IMR-90 (cell line): ENCODE measurements at regions not wholly inside any gene's neighbourhood (a gene's known extent, or its start where the extent isn't known, plus 50 kb on each side); places are given as distances from the start of the nearest gene placed in this dataset.

Experiments
- BHLHE40 ChIP-seq: fragments of 150-350 bp; IDR thresholded peaks from 2 replicates; pipeline ENCODE4 v1.6.1; 2016; ENCODE audit warnings: mild to moderate bottlenecking, low read depth, low read length
- MAFK ChIP-seq: IDR thresholded peaks from 2 replicates; pipeline ENCODE4 v1.6.1; 2012; ENCODE audit warnings: low read depth, low read length, improper control_type of control experiment
- POLR2A ChIP-seq: IDR thresholded peaks from 2 replicates; pipeline ENCODE4 v1.6.1; 2012; ENCODE audit warnings: mild to moderate bottlenecking, low read depth, low read length
- RAD21 ChIP-seq: IDR thresholded peaks from 2 replicates; pipeline ENCODE4 v1.6.1; 2012; ENCODE audit warnings: low read length, improper control_type of control experiment
- RFX5 ChIP-seq: IDR thresholded peaks from 2 replicates; pipeline ENCODE4 v1.8.0; 2012; ENCODE audit warnings: low read depth, mild to moderate bottlenecking, low read length, moderate library complexity
- SMC3 ChIP-seq: fragments of 150-350 bp; IDR thresholded peaks from 2 replicates; pipeline ENCODE4 v1.6.1; 2016; ENCODE audit warnings: low read depth, mild to moderate bottlenecking, antibody characterized with exemption, low read length, moderate library complexity
- TF ChIP-seq, protein P1 (sequence below): conservative IDR thresholded peaks from 2 replicates; pipeline ENCODE4 v1.5.1; 2012; ENCODE audit warnings: mild to moderate bottlenecking, low read depth, low read length, improper control_type of control experiment
- TF ChIP-seq, protein P2 (sequence below): fragments of 150-350 bp; IDR thresholded peaks from 2 replicates; pipeline ENCODE4 v1.6.1; 2016; ENCODE audit warnings: low read depth, mild to moderate bottlenecking, low read length, moderate library complexity, borderline replicate concordance

DNA sequence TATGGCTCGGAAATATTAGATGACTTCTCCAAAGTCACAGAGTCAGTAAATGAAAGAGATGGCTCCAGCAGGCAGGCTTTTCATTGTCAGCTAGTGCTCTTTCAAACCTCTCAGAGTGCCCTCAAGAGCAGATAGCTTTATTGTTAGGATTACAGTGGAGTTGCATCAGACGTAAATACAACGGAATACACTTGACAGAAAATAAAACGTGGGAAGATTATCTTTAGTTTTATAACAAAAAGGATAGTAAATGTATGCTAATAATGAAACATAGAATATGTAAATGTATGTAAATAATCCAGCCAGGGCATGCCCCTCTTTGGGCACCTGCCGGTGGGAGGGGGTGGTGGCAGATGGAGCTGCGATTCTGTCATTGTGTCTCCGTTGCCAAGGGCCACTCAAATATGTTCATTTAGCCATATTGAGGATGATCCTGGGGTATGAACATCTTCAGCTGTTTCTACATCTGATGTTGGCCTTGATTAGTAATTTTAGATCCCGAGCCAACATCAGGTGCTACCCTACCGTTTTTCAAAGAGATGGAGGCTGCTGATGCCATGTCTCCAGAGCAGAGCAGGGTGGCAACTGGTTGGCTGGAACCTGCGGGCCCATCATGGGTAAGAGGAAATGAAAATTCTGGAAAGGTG lies 358.3 kb upstream of the SULF2 start:
- TF ChIP-seq, protein P1, sequence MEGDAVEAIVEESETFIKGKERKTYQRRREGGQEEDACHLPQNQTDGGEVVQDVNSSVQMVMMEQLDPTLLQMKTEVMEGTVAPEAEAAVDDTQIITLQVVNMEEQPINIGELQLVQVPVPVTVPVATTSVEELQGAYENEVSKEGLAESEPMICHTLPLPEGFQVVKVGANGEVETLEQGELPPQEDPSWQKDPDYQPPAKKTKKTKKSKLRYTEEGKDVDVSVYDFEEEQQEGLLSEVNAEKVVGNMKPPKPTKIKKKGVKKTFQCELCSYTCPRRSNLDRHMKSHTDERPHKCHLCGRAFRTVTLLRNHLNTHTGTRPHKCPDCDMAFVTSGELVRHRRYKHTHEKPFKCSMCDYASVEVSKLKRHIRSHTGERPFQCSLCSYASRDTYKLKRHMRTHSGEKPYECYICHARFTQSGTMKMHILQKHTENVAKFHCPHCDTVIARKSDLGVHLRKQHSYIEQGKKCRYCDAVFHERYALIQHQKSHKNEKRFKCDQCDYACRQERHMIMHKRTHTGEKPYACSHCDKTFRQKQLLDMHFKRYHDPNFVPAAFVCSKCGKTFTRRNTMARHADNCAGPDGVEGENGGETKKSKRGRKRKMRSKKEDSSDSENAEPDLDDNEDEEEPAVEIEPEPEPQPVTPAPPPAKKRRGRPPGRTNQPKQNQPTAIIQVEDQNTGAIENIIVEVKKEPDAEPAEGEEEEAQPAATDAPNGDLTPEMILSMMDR, result no peak
- TF ChIP-seq POLR2A (no peak), BHLHE40 (no peak), RFX5 (no peak), MAFK (no peak), SMC3 (no peak), RAD21 (no peak)
- TF ChIP-seq, protein P2, sequence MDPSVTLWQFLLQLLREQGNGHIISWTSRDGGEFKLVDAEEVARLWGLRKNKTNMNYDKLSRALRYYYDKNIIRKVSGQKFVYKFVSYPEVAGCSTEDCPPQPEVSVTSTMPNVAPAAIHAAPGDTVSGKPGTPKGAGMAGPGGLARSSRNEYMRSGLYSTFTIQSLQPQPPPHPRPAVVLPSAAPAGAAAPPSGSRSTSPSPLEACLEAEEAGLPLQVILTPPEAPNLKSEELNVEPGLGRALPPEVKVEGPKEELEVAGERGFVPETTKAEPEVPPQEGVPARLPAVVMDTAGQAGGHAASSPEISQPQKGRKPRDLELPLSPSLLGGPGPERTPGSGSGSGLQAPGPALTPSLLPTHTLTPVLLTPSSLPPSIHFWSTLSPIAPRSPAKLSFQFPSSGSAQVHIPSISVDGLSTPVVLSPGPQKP, result no peak
